ENCODE measurements at regions not wholly inside any gene's neighbourhood (a gene's known extent, or its start where the extent isn't known, plus 50 kb on each side); places are given as distances from the start of the nearest gene placed in this dataset.

DNA sequence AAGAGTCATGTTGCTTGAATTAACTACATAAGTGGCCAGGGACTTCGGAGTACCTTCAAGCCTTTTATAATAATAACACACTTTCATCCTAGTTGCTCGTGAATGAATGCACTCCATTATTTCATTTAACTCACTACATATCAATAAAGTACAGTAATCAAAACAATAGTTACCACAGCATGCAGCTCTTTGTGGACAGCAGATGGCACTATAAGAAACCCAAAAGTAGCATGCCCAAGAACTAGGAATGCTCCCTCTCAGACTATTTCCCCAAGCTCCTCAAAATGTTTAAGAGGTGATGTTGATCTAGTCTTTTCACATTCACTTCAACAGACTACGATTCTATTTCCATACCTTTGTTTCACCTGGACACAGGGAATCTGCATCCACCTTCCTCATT lies 500.8 kb upstream of the DIAPH2 start:
- no peak for DNase-seq (ENCODE audit: low spot score)
- CTCF ChIA-PET (ENCODE audit: low intra/inter-chr PET ratio, low total read pairs): no interaction called here
- ATAC-seq: no peak
- H3K4me2 ChIP-seq (ENCODE audit: low read depth, low read length): no peak overlapping the region
- intact Hi-C loops (cut with micrococcal nuclease; ENCODE audit: unreplicated experiment): no loop called here
- H2AFZ ChIP-seq (ENCODE audit: low read length): no peak overlapping the region
- TF ChIP-seq STAG1 (CRISPR knock-in tag; IDR thresholded peaks at IDR 0.05): peak; percentile 38; the same call in 1 of the 2 replicates
- TF ChIP-seq, protein P1, sequence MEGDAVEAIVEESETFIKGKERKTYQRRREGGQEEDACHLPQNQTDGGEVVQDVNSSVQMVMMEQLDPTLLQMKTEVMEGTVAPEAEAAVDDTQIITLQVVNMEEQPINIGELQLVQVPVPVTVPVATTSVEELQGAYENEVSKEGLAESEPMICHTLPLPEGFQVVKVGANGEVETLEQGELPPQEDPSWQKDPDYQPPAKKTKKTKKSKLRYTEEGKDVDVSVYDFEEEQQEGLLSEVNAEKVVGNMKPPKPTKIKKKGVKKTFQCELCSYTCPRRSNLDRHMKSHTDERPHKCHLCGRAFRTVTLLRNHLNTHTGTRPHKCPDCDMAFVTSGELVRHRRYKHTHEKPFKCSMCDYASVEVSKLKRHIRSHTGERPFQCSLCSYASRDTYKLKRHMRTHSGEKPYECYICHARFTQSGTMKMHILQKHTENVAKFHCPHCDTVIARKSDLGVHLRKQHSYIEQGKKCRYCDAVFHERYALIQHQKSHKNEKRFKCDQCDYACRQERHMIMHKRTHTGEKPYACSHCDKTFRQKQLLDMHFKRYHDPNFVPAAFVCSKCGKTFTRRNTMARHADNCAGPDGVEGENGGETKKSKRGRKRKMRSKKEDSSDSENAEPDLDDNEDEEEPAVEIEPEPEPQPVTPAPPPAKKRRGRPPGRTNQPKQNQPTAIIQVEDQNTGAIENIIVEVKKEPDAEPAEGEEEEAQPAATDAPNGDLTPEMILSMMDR (CRISPR knock-in tag; IDR thresholded peaks at IDR 0.05): peak; percentile 33
- TF ChIP-seq, protein P2, sequence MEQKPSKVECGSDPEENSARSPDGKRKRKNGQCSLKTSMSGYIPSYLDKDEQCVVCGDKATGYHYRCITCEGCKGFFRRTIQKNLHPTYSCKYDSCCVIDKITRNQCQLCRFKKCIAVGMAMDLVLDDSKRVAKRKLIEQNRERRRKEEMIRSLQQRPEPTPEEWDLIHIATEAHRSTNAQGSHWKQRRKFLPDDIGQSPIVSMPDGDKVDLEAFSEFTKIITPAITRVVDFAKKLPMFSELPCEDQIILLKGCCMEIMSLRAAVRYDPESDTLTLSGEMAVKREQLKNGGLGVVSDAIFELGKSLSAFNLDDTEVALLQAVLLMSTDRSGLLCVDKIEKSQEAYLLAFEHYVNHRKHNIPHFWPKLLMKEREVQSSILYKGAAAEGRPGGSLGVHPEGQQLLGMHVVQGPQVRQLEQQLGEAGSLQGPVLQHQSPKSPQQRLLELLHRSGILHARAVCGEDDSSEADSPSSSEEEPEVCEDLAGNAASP (CRISPR knock-in tag; IDR thresholded peaks at IDR 0.05; ENCODE audit: borderline replicate concordance): no peak
- no peak overlapping the region for H3K27ac ChIP-seq (ENCODE audit: extremely low read length, insufficient read depth, low read length)
- no peak for FAIRE-seq
- H3K36me3 ChIP-seq (replicated peaks in 1 of 2; ENCODE audit: control insufficient read depth in 1 of 2, insufficient read depth in 2 of 2, low read length in 2 of 2): no peaks in the 10 kb centered on the region
- no peaks in the 10 kb centered on the region for H3K9me3 ChIP-seq (ENCODE audit: low read length)
- in situ Hi-C loops (cut with HindIII; ENCODE audit: extremely low pct_ligation_motif_present, low pct_unique_long_range_greater_than_20kb): no loop called here
- no peaks in the 10 kb centered on the region for H3K79me2 ChIP-seq (ENCODE audit: insufficient read depth, low read length)
- H3K9ac ChIP-seq (ENCODE audit: insufficient read depth, low read depth, low read length): no peak overlapping the region
- no peaks in the 10 kb centered on the region for H3K4me1 ChIP-seq (ENCODE audit: insufficient read depth, low read length)
- POLR2A ChIA-PET: no interaction called here
- H3K27me3 ChIP-seq (ENCODE audit: control insufficient read depth in 1 of 2, insufficient read depth in 2 of 2, low read length in 2 of 2): no peaks in the 10 kb centered on the region
- H4K20me1 ChIP-seq (ENCODE audit: insufficient read depth, low read length): no peaks in the 10 kb centered on the region
- no TSS peak for BruUV-seq (replicated peaks)
- 8% methylated on average over 3 of the region's 3 CpGs for WGBS (ENCODE audit: low lambda C conversion rate)
- no peak overlapping the region for H3K4me3 ChIP-seq (replicated peaks in 1 of 3; ENCODE audit: insufficient read depth in 1 of 3, low read depth in 2 of 3, low read length in 3 of 3)

DNA sequence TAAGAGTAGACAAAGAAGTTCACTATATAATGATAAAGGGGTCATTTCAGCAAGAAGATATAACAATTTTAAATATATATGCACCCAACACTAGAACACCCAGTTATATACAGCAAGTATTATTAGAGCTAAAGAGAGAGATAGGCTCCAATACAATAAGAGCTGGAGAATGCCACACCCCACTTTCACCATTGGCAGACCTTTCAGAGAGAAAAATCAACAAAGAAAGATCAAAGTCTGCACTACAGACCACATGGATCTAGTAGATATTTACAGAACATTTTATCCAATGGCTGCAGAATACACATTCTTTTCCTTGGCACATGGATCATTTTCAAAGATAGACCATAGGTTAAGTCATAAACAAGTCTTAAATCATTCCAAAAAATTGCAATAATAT lies 479.7 kb upstream of the DIAPH2 start:
- no peak overlapping the region for H3K4me3 ChIP-seq (replicated peaks in 1 of 3; ENCODE audit: insufficient read depth in 1 of 3, low read depth in 2 of 3, low read length in 3 of 3)
- H2AFZ ChIP-seq (ENCODE audit: low read length): no peak overlapping the region
- no peaks in the 10 kb centered on the region for H3K36me3 ChIP-seq (replicated peaks in 1 of 2; ENCODE audit: control insufficient read depth in 1 of 2, insufficient read depth in 2 of 2, low read length in 2 of 2)
- DNase-seq (ENCODE audit: low spot score): peak; percentile 59
- in situ Hi-C loops (cut with HindIII; ENCODE audit: extremely low pct_ligation_motif_present, low pct_unique_long_range_greater_than_20kb): no loop called here
- intact Hi-C loops (cut with micrococcal nuclease; ENCODE audit: unreplicated experiment): no loop called here
- H3K9ac ChIP-seq (ENCODE audit: insufficient read depth, low read depth, low read length): no peak overlapping the region
- ChIA-PET CTCF (ENCODE audit: low intra/inter-chr PET ratio, low total read pairs) (no interaction called here), POLR2A (no interaction called here)
- peak; percentile 4 for FAIRE-seq
- H3K27ac ChIP-seq (ENCODE audit: extremely low read length, insufficient read depth, low read length): no peak overlapping the region
- peaks cover 16% of the 10 kb centered on the region for H3K4me1 ChIP-seq (ENCODE audit: insufficient read depth, low read length)
- ATAC-seq: peak; percentile 82
- no TSS peak for BruUV-seq (replicated peaks)
- H3K9me3 ChIP-seq (ENCODE audit: low read length): no peaks in the 10 kb centered on the region
- H3K4me2 ChIP-seq (ENCODE audit: low read depth, low read length): no peak overlapping the region
- H3K79me2 ChIP-seq (ENCODE audit: insufficient read depth, low read length): no peaks in the 10 kb centered on the region
- no peaks in the 10 kb centered on the region for H3K27me3 ChIP-seq (ENCODE audit: control insufficient read depth in 1 of 2, insufficient read depth in 2 of 2, low read length in 2 of 2)
- H4K20me1 ChIP-seq (ENCODE audit: insufficient read depth, low read length): no peaks in the 10 kb centered on the region
- TF ChIP-seq BRD4 (CRISPR knock-in tag; IDR thresholded peaks at IDR 0.05): no peak
- TF ChIP-seq SAP130 (CRISPR knock-in tag; IDR thresholded peaks at IDR 0.05; ENCODE audit: low read depth): 0 out of 2 replicates have a peak, but pooled peaks have one; percentile 18
- no peak for TF ChIP-seq ZNF558 (CRISPR knock-in tag; IDR thresholded peaks at IDR 0.05; ENCODE audit: borderline replicate concordance)
- no peak for TF ChIP-seq ZNF460 (CRISPR knock-in tag; IDR thresholded peaks at IDR 0.05; ENCODE audit: borderline replicate concordance)
- TF ChIP-seq MTF1 (CRISPR knock-in tag; IDR thresholded peaks at IDR 0.05): no peak
- TF ChIP-seq RNF2 (conservative IDR thresholded peaks at IDR 0.05; ENCODE audit: low read depth): no peak
- TF ChIP-seq HNF4G (IDR thresholded peaks at IDR 0.05; ENCODE audit: borderline replicate concordance, low read depth, low read length): 0 out of 2 replicates have a peak, but pooled peaks have one; percentile 18
- TF ChIP-seq HNF4G (CRISPR knock-in tag; IDR thresholded peaks at IDR 0.05; ENCODE audit: borderline replicate concordance, low read depth): no peak
- TF ChIP-seq ZNF564 (CRISPR knock-in tag; IDR thresholded peaks at IDR 0.05): no peak
- TF ChIP-seq, protein P3, sequence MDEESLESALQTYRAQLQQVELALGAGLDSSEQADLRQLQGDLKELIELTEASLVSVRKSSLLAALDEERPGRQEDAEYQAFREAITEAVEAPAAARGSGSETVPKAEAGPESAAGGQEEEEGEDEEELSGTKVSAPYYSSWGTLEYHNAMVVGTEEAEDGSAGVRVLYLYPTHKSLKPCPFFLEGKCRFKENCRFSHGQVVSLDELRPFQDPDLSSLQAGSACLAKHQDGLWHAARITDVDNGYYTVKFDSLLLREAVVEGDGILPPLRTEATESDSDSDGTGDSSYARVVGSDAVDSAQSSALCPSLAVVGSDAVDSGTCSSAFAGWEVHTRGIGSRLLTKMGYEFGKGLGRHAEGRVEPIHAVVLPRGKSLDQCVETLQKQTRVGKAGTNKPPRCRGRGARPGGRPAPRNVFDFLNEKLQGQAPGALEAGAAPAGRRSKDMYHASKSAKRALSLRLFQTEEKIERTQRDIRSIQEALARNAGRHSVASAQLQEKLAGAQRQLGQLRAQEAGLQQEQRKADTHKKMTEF (CRISPR knock-in tag; IDR thresholded peaks at IDR 0.05): no peak
- TF ChIP-seq FOXA3 (CRISPR knock-in tag; IDR thresholded peaks at IDR 0.05): peak; percentile 25; the same call in 1 of the 2 replicates
- TF ChIP-seq FOXK1 (CRISPR knock-in tag; IDR thresholded peaks at IDR 0.05; ENCODE audit: borderline replicate concordance, low read depth): no peak
- TF ChIP-seq ZSCAN25 (CRISPR knock-in tag; IDR thresholded peaks at IDR 0.05): no peak
- TF ChIP-seq NFRKB (IDR thresholded peaks at IDR 0.05): no peak
- TF ChIP-seq ZNF225 (CRISPR knock-in tag; IDR thresholded peaks at IDR 0.05): no peak

Data from HepG2 (cell line).